ENCODE measurements at regions not wholly inside any gene's neighbourhood (a gene's known extent, or its start where the extent isn't known, plus 50 kb on each side); places are given as distances from the start of the nearest gene placed in this dataset.

DNA sequence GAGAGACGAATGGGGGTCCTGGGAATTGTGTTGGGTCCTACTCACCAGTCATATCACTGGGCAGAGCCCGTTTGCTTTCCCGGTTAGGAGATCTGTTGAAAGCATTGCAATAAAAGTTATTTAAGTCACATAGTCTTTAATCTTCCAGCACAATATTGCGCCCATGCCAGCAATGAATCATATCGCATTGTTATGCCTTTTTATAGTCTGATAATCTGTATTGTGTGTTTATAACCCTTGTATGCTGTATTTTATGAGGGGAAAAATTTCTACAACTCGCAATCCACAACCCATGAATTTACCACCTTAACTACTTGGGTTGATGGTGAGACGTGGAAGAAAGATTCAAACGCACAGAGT, 211.9 kb upstream of the SMIM21 start:
- no peak overlapping the region for H3K4me3 ChIP-seq (ENCODE audit: low read depth in 1 of 2, low read length in 2 of 2)
- H3K9me3 ChIP-seq (ENCODE audit: control insufficient read depth in 1 of 2, low read length in 2 of 2) = no peaks in the 10 kb centered on the region
- H3K36me3 ChIP-seq (ENCODE audit: control insufficient read depth in 1 of 2, insufficient read depth in 2 of 2, low read length in 2 of 2) = no peaks in the 10 kb centered on the region
- H3K9ac ChIP-seq (ENCODE audit: low read depth in 1 of 2, low read length in 2 of 2) = no peak overlapping the region
- no peaks in the 10 kb centered on the region for H3K27me3 ChIP-seq (ENCODE audit: control insufficient read depth in 1 of 2, insufficient read depth in 2 of 2, low read length in 2 of 2)
- no peaks in the 10 kb centered on the region for H3K4me1 ChIP-seq (ENCODE audit: control insufficient read depth in 1 of 2, insufficient read depth in 2 of 2, low read length in 2 of 2)
- H3K27ac ChIP-seq (ENCODE audit: low read depth, low read length) = no peak overlapping the region

- no peaks in the 10 kb centered on the region for H3K36me3 ChIP-seq (ENCODE audit: control insufficient read depth in 1 of 2, insufficient read depth in 2 of 2, low read length in 2 of 2)
- peak overlapping the region; percentile 11 to 28 for H3K4me3 ChIP-seq (ENCODE audit: low read depth in 1 of 2, low read length in 2 of 2)
- H3K4me1 ChIP-seq (ENCODE audit: control insufficient read depth in 1 of 2, insufficient read depth in 2 of 2, low read length in 2 of 2) = no peaks in the 10 kb centered on the region
- H3K9me3 ChIP-seq (ENCODE audit: control insufficient read depth in 1 of 2, low read length in 2 of 2) = no peaks in the 10 kb centered on the region
- no peaks in the 10 kb centered on the region for H3K27me3 ChIP-seq (ENCODE audit: control insufficient read depth in 1 of 2, insufficient read depth in 2 of 2, low read length in 2 of 2)
- no peak overlapping the region for H3K9ac ChIP-seq (ENCODE audit: low read depth in 1 of 2, low read length in 2 of 2)
- no peak overlapping the region for H3K27ac ChIP-seq (ENCODE audit: low read depth, low read length)
Measured at GRCh38 chr18:75638776-75639471, 211.4 kb upstream of the SMIM21 start.

- Histone ChIP-seq H3K36me3 (ENCODE audit: control insufficient read depth in 1 of 2, insufficient read depth in 2 of 2, low read length in 2 of 2) (no peaks in the 10 kb centered on the region), H3K27ac (ENCODE audit: low read depth, low read length) (no peak overlapping the region), H3K27me3 (ENCODE audit: control insufficient read depth in 1 of 2, insufficient read depth in 2 of 2, low read length in 2 of 2) (no peaks in the 10 kb centered on the region), H3K9ac (ENCODE audit: low read depth in 1 of 2, low read length in 2 of 2) (no peak overlapping the region), H3K9me3 (ENCODE audit: control insufficient read depth in 1 of 2, low read length in 2 of 2) (no peaks in the 10 kb centered on the region), H3K4me1 (ENCODE audit: control insufficient read depth in 1 of 2, insufficient read depth in 2 of 2, low read length in 2 of 2) (no peaks in the 10 kb centered on the region), H3K4me3 (ENCODE audit: low read depth in 1 of 2, low read length in 2 of 2) (peak overlapping the region; percentile 11 to 28)
Measured at GRCh38 chr18:75638223-75638775, 210.8 kb upstream of the SMIM21 start.

GRCh38 chr18:75635096-75635495, 207.6 kb upstream of the SMIM21 start:
- H3K4me1 ChIP-seq (ENCODE audit: control insufficient read depth in 1 of 2, insufficient read depth in 2 of 2, low read length in 2 of 2) = no peaks in the 10 kb centered on the region
- H3K9ac ChIP-seq (ENCODE audit: low read depth in 1 of 2, low read length in 2 of 2) = no peak overlapping the region
- no peak overlapping the region for H3K27ac ChIP-seq (ENCODE audit: low read depth, low read length)
- H3K27me3 ChIP-seq (ENCODE audit: control insufficient read depth in 1 of 2, insufficient read depth in 2 of 2, low read length in 2 of 2) = no peaks in the 10 kb centered on the region
- H3K4me3 ChIP-seq (ENCODE audit: low read depth in 1 of 2, low read length in 2 of 2) = no peak overlapping the region
- no peaks in the 10 kb centered on the region for H3K9me3 ChIP-seq (ENCODE audit: control insufficient read depth in 1 of 2, low read length in 2 of 2)
- no peaks in the 10 kb centered on the region for H3K36me3 ChIP-seq (ENCODE audit: control insufficient read depth in 1 of 2, insufficient read depth in 2 of 2, low read length in 2 of 2)

DNA sequence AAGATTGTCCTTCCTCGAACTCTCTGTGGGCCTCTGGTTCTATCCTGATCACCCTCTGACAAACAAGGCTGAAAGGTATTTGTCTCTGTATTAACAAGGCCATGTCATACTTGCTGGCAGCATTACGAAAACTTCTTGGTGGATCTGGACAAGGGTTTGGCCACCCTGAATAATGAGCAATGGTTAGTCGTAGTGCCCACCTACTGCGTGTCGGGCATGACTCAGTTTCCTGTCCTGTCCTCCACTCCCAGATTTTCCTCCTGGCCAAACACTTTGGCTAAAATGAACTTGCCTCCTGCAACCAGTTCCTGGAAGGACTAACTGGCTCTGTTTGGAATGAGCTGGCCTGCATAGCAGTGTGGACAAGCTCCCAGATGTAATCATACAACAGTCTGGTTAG, 198.5 kb upstream of the SMIM21 start:
- Histone ChIP-seq H3K27ac (ENCODE audit: low read depth, low read length) (no peak overlapping the region), H3K9me3 (ENCODE audit: control insufficient read depth in 1 of 2, low read length in 2 of 2) (no peaks in the 10 kb centered on the region), H3K4me1 (ENCODE audit: control insufficient read depth in 1 of 2, insufficient read depth in 2 of 2, low read length in 2 of 2) (no peaks in the 10 kb centered on the region), H3K4me3 (ENCODE audit: low read depth in 1 of 2, low read length in 2 of 2) (no peak overlapping the region), H3K27me3 (ENCODE audit: control insufficient read depth in 1 of 2, insufficient read depth in 2 of 2, low read length in 2 of 2) (no peaks in the 10 kb centered on the region), H3K9ac (ENCODE audit: low read depth in 1 of 2, low read length in 2 of 2) (no peak overlapping the region), H3K36me3 (ENCODE audit: control insufficient read depth in 1 of 2, insufficient read depth in 2 of 2, low read length in 2 of 2) (no peaks in the 10 kb centered on the region)

DNA sequence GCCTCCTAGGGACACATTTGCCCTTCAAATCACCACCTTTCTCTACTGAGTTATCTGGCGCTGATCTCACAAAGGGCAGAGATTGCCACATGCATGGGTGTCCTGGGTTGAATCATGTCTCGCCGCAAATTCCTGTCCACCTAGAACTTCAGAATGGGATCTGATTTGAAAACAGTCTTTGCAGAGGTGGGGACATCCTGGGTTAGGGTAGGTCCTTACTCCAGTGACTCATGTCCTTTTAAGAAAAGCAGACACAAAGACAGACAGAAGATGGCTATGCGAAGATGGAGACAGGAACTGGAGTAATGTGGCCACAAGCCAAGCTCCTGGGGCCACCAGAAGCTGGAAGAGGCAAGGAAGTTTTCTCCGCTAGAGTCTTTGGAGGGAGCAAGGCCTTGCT, 197.4 kb upstream of the SMIM21 start:
- Histone ChIP-seq H3K27me3 (ENCODE audit: control insufficient read depth in 1 of 2, insufficient read depth in 2 of 2, low read length in 2 of 2) (no peaks in the 10 kb centered on the region), H3K4me3 (ENCODE audit: low read depth in 1 of 2, low read length in 2 of 2) (no peak overlapping the region), H3K36me3 (ENCODE audit: control insufficient read depth in 1 of 2, insufficient read depth in 2 of 2, low read length in 2 of 2) (no peaks in the 10 kb centered on the region), H3K9ac (ENCODE audit: low read depth in 1 of 2, low read length in 2 of 2) (no peak overlapping the region), H3K9me3 (ENCODE audit: control insufficient read depth in 1 of 2, low read length in 2 of 2) (no peaks in the 10 kb centered on the region), H3K4me1 (ENCODE audit: control insufficient read depth in 1 of 2, insufficient read depth in 2 of 2, low read length in 2 of 2) (no peaks in the 10 kb centered on the region), H3K27ac (ENCODE audit: low read depth, low read length) (no peak overlapping the region)

DNA sequence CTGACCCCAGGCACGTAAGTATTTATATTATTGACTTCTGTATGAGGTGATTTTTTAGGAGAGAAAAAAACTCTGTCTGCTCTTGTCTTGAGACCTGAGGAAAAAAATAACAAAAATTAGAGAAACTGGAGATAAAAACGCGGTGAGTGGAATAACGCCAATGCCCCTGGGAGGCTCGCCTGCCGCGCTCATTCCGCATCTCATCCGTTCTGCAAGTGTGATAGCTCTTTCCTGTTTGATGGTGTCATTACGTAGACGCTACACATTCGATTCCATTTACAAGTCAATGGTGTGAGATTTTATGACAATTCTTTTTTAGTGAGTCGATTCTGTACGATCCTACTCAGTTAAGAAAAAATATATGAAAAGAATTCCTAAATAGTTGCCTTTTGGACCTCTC, 194.3 kb upstream of the SMIM21 start:
- Histone ChIP-seq H3K9me3 (ENCODE audit: control insufficient read depth in 1 of 2, low read length in 2 of 2) (no peaks in the 10 kb centered on the region), H3K4me3 (ENCODE audit: low read depth in 1 of 2, low read length in 2 of 2) (no peak overlapping the region), H3K9ac (ENCODE audit: low read depth in 1 of 2, low read length in 2 of 2) (no peak overlapping the region), H3K27me3 (ENCODE audit: control insufficient read depth in 1 of 2, insufficient read depth in 2 of 2, low read length in 2 of 2) (no peaks in the 10 kb centered on the region), H3K4me1 (ENCODE audit: control insufficient read depth in 1 of 2, insufficient read depth in 2 of 2, low read length in 2 of 2) (no peaks in the 10 kb centered on the region), H3K36me3 (ENCODE audit: control insufficient read depth in 1 of 2, insufficient read depth in 2 of 2, low read length in 2 of 2) (no peaks in the 10 kb centered on the region), H3K27ac (ENCODE audit: low read depth, low read length) (no peak overlapping the region)

- H3K27ac ChIP-seq (ENCODE audit: low read depth, low read length) = no peak overlapping the region
- H3K4me1 ChIP-seq (ENCODE audit: control insufficient read depth in 1 of 2, insufficient read depth in 2 of 2, low read length in 2 of 2) = no peaks in the 10 kb centered on the region
- no peak overlapping the region for H3K9ac ChIP-seq (ENCODE audit: low read depth in 1 of 2, low read length in 2 of 2)
- H3K36me3 ChIP-seq (ENCODE audit: control insufficient read depth in 1 of 2, insufficient read depth in 2 of 2, low read length in 2 of 2) = no peaks in the 10 kb centered on the region
- H3K9me3 ChIP-seq (ENCODE audit: control insufficient read depth in 1 of 2, low read length in 2 of 2) = no peaks in the 10 kb centered on the region
- no peak overlapping the region for H3K4me3 ChIP-seq (ENCODE audit: low read depth in 1 of 2, low read length in 2 of 2)
- no peaks in the 10 kb centered on the region for H3K27me3 ChIP-seq (ENCODE audit: control insufficient read depth in 1 of 2, insufficient read depth in 2 of 2, low read length in 2 of 2)
Measured at GRCh38 chr18:75618146-75618545, 190.6 kb upstream of the SMIM21 start.

- H3K9me3 ChIP-seq (ENCODE audit: control insufficient read depth in 1 of 2, low read length in 2 of 2) = no peaks in the 10 kb centered on the region
- no peak overlapping the region for H3K27ac ChIP-seq (ENCODE audit: low read depth, low read length)
- no peak overlapping the region for H3K9ac ChIP-seq (ENCODE audit: low read depth in 1 of 2, low read length in 2 of 2)
- H3K36me3 ChIP-seq (ENCODE audit: control insufficient read depth in 1 of 2, insufficient read depth in 2 of 2, low read length in 2 of 2) = no peaks in the 10 kb centered on the region
- H3K4me3 ChIP-seq (ENCODE audit: low read depth in 1 of 2, low read length in 2 of 2) = no peak overlapping the region
- H3K4me1 ChIP-seq (ENCODE audit: control insufficient read depth in 1 of 2, insufficient read depth in 2 of 2, low read length in 2 of 2) = no peaks in the 10 kb centered on the region
- no peaks in the 10 kb centered on the region for H3K27me3 ChIP-seq (ENCODE audit: control insufficient read depth in 1 of 2, insufficient read depth in 2 of 2, low read length in 2 of 2)
Measured at GRCh38 chr18:75612456-75612855, 185.0 kb upstream of the SMIM21 start.

DNA sequence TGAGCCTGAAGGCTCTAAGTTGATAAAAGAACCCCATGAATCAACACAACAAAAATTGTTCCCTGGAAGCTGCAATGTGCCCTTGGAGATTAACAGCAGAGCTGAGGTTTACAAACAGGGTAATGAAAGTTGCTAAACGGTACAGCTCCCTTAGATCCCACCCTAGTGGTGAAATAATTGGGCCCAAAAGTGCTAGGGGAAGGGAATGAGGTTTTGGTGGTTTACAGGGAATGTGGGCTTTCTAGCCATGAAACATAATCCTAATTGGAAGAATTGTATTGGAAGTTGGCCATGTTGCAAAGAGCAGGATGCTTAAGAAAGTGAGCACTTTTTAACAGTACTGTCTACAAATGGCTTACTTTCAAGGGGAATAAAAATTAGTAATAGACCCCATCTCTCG, 180.2 kb upstream of the SMIM21 start:
- Histone ChIP-seq H3K4me3 (ENCODE audit: low read depth in 1 of 2, low read length in 2 of 2) (no peak overlapping the region), H3K9me3 (ENCODE audit: control insufficient read depth in 1 of 2, low read length in 2 of 2) (no peaks in the 10 kb centered on the region), H3K36me3 (ENCODE audit: control insufficient read depth in 1 of 2, insufficient read depth in 2 of 2, low read length in 2 of 2) (no peaks in the 10 kb centered on the region), H3K4me1 (ENCODE audit: control insufficient read depth in 1 of 2, insufficient read depth in 2 of 2, low read length in 2 of 2) (no peaks in the 10 kb centered on the region), H3K27me3 (ENCODE audit: control insufficient read depth in 1 of 2, insufficient read depth in 2 of 2, low read length in 2 of 2) (no peaks in the 10 kb centered on the region), H3K9ac (ENCODE audit: low read depth in 1 of 2, low read length in 2 of 2) (no peak overlapping the region), H3K27ac (ENCODE audit: low read depth, low read length) (no peak overlapping the region)
